HG03135 (cell line): ENCODE measurements at regions not wholly inside any gene's neighbourhood (a gene's known extent, or its start where the extent isn't known, plus 50 kb on each side); places are given as distances from the start of the nearest gene placed in this dataset.

Experiments
- ATAC-seq: cut with Tn5 transposase; IDR thresholded peaks from one replicate; pipeline ENCODE4 v1.9.1; 2021; ENCODE audit warnings: mild to moderate bottlenecking, moderate library complexity; ENCODE audit not compliant: unreplicated experiment

DNA sequence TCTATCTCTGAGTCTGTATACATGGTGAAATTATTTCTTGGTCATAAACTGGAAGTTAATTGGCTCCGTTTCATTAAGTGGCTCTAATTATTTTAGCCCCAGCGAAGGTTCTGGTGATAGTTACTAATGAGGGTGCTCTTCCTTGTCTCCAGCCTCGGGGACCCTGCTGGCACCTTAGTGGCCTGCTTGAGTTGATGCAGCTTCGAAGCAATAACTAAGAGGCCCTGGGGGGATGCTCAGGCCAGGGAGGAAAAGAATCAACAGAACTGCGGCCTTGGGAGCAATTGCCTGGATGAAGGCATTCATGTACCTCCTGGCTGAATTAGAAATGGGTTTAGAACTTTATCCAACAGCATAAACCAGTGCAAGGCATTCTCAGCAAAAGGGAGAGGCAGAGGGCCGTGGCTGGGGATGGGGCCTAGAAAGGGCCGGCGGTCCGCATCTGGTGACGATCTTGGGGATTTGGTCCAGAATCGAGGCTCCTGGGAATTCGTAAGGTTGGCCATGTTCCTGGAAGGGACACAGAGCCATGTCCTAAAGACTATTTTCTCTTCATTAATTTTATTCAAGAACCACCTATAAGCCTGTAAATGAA is 100.0 kb upstream of the AJAP1 start:
- ATAC-seq, result no peak

DNA sequence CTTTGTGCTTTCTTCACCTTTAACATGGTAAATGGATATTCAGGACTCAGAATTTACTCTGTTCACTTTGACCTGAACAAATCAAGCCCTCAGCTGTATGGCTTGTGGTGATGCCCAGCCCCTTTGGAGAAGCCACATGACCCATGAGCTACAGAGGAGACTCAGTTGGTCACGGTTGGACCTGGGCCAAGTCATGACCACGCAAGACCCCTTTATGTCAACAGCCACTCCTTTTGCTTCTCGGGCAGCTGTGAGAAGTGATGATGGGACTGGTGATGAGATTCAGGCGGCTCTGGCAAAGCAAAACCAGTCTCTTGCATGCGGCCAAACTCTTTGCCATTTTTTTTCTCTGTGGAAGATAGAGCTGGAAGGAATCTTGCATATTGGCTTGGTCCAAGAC is 96.5 kb upstream of the AJAP1 start:
- ATAC-seq, result no peak

DNA sequence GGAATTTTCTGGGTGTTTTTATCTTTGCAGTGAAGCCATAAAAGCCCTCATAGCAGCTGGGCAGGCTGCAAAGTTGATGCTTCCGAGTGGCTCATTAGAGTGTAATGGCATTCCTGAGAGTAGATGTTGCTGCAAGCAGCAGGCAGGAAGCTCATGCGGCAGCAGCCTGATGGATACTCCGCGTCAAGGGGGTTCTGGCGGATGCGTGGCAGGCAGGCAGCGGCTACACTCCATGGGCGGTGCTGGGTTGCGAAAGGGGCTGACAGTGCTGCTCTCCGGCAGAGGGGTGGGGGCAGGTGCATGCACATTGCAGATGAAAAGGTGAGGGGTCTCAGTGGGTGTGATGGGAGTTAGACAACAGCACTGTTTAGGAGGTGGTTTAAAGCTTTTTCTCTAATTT is 93.2 kb upstream of the AJAP1 start:
- no peak for ATAC-seq

DNA sequence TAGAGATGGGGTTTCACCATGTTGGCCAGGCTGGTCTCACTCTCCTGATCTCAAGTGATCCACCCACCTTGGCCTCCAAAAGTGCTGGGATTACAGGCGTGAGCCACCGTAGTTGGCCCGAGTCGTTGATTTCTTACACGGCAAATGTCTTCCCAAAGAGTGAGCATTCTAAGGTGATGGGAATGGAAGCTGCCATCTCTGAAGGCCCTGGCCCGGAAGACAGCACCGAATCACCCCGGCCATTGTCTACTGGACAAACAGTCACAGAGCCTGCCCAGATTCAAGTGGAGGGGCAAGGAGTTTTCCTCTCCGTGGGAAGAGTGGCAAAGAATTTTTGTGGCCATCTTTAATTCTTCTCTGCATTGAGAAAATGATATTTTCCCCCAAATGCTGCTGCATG is 92.1 kb upstream of the AJAP1 start:
- ATAC-seq, result no peak

DNA sequence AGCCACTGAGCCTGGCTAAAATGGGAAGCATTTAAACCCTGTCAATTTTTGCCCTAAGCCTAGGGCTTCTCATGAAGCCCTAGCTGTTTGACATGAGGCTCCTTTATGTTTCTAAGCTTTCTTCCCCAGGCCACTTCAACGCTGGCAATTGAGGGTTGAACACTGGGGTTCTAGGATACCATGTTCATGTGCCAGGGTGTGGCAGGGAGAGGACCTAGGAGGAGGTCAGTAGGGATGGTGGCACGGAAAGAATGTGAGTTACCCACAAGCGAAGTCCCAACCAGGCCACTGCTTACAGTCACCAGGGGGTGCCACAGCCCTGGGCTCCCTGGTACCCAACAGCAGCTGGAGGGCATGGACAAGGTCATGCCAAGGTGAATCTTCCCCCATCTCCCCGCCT is 90.8 kb upstream of the AJAP1 start:
- ATAC-seq, result no peak

DNA sequence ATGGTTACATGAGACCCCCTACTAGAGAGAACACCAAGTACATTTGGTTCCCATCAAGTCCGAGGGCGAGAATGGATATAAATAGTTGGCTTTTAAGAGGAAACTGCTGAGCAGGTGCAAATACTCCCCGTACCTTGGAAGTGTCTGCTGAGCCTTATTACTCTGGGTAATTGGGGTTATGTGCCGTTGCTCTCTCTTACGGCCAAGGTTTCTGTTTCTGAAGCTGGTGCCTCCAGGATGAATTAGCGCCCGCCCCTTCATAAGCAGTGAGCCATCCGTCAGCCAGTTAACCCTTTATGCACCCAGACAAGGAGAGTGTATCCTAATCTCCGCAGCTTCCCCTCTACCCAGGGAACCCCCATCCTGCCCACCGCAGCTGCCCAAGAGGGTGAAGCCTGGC is 90.4 kb upstream of the AJAP1 start:
- ATAC-seq, result no peak

- no peak for ATAC-seq
Observed at GRCh38 chr1:4565166-4565565, 89.2 kb upstream of the AJAP1 start.

- ATAC-seq, result no peak
Observed at GRCh38 chr1:4565801-4566449, 88.5 kb upstream of the AJAP1 start.

DNA sequence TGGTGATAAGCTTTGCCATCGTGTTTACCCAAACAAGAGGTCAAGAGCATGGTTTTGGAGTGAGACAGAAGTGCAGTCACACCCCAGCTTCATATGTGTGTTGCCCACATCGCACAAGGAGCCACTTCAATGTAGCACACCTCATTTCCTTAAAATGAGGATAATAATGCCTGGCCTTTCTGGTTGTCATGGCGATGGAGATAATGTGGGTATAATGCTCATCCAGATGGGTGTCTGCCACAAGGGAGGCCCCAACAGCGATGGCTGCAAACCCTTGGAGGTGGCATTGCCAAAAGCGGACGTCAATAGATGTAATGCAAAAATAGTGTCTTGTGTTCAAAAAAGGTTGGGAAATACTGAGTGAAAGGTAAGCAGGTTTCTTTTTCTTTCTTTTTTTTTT is 83.1 kb upstream of the AJAP1 start:
- no peak for ATAC-seq

DNA sequence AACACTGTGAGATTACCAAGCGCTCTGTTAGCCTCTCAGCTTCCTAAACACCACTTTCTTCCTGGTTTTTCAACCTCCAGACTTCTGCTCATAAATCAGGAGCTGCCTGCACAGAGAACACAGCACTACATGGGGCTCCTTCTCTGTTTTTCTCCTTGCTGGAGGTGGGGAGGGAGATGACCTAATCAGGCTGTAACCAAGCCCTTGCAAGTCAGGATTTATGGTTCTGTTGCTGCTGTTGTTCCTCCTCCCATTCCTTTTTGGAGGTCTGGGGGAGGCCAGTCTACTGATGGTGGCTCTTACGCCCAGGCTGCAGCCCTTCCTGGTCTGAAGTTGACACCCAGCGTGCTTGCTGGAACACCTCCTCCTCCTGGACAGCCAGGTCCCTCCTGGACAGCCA is 80.9 kb upstream of the AJAP1 start:
- no peak for ATAC-seq

DNA sequence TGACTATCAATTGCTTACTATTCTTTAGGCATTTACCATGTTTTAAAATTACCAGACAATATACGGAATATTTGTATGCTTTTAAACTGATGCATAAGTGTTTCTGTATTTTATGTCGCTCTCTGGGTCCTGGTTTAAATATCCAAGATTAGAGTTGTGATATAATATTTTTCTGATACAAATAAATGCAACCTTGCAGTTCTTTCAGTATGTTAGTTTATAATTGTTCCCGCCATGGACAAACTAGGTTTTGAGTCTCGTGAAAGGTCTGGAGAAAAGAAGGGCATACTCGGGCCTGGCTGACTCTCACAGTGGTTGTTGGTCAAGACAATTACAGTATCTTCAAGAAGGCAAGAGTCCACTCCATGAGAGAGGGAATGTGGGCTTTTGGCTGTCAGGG is 72.6 kb upstream of the AJAP1 start:
- ATAC-seq, result no peak

- ATAC-seq, result no peak
Observed at GRCh38 chr1:4584449-4584848, 70.0 kb upstream of the AJAP1 start.

- no peak for ATAC-seq
Observed at GRCh38 chr1:4585216-4585615, 69.2 kb upstream of the AJAP1 start.

- no peak for ATAC-seq
Observed at GRCh38 chr1:4585705-4586104, 68.7 kb upstream of the AJAP1 start.

DNA sequence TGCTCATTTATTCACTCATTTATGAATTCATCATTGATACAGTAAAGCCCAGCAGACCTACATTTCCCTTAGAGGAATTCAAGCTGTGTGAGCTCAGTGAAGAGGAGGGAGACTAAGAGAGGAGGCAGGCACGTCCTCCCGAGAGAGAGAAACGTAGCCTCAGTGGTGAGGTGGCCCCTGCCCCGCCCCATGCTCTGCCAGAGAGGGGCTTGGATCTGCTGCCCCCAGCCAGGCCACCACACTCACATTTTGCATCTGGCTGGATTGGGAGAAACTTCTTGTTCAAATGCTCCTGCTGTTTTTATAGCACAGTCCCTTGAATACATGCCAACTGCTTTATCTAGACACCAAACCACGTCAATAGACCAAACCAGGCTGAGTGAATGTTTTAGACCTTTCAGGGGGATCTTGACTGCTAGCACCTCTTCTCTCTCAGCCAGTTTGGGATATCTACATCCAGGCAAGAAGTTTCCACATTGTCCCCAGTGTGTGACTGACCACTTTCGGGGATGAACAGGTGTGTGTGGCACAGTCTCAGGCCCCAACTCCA is 67.7 kb upstream of the AJAP1 start:
- ATAC-seq, result no peak

GRCh38 chr1:4587721-4588120 is 66.7 kb upstream of the AJAP1 start:
- ATAC-seq, result no peak

DNA sequence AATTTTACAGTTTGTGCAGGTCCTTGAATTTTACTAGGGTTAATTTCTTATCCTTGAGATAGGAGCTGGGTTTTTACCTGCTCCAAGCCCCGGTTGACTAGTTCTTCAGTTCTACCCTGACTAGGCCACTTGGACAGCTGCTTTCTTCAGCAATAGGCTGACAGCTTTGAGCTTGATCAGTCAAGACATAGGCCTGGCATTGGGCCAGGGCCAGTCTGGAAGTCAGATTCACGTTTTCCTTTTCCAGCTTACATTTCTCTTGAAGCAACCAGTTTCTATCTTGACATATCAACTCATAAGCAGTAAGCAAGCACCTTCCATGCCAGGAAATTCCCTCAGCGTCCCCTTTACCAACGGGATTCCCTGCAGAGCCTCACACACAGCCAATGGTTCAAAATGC is 63.7 kb upstream of the AJAP1 start:
- ATAC-seq, result no peak

DNA sequence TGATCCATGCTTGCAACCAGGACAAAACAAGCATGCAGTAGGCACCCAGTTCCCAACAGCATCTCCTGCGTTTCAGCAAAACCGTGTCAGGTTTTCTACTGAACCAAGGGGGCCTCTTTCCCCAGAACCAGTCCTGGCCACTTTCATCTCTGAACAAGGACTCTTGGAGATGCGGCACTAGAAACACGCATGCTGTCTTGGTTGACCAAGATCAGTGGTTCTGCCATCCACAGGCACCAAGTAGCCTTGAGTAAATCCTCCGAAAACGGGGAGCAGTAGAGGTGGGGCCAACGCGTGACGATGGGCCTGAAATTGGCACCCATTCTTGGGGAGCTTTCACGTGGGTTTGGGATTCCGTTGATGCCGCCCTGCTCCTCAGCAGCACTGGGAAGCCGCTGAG is 62.5 kb upstream of the AJAP1 start:
- no peak for ATAC-seq

DNA sequence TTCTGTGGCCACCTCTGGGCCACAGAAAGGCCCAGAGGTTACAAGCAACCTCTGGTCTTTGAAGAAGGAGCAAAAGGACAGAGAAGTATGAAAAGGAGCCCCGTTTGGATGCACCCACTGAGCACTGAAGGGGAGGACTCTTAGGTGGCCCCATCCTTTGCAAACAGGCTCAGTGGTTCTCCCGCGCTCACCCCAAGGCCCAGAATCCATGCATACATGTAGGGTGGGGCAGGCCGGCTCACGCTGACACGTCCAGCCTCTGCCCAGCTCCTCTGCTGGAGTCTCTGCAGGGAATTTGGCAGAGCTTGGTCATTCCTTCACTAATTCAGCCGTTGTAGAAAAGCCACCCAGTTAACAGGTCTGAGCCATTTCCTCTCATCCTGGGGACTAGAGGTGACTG is 61.3 kb upstream of the AJAP1 start:
- ATAC-seq, result no peak

DNA sequence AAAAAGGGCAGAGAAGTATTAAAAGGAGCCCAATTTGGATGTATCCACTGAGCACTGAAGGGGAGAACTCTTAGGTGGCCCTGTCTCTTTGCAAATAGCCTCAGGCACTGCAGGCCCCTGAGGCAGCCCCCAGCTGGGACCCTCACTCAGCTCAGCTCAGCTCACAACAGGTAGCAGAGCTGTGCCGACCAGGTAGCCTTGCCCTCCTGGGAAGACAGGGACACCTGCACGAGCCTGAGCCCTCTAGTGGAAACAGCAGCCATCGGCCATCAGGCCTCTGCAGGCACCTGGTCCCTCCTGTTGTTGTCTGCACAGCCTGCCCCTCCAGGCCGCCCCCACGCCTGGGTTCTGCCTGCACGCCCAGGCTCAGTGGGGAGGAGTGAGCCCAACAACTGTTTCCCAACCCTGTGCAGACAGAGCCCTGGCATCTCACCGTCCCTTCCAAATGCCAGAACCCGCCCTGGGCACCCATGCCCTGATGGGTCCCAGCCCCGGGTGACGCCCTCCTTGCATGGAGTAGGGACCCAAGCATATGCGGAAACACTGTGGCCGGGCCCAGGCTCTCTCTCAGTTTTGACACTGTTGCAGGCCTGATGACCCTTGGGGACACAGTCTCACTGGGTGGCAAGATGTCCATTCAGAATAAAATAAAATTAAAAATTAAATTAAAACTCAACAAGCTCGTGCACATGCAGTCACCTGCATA is 60.0 kb upstream of the AJAP1 start:
- ATAC-seq, result no peak

DNA sequence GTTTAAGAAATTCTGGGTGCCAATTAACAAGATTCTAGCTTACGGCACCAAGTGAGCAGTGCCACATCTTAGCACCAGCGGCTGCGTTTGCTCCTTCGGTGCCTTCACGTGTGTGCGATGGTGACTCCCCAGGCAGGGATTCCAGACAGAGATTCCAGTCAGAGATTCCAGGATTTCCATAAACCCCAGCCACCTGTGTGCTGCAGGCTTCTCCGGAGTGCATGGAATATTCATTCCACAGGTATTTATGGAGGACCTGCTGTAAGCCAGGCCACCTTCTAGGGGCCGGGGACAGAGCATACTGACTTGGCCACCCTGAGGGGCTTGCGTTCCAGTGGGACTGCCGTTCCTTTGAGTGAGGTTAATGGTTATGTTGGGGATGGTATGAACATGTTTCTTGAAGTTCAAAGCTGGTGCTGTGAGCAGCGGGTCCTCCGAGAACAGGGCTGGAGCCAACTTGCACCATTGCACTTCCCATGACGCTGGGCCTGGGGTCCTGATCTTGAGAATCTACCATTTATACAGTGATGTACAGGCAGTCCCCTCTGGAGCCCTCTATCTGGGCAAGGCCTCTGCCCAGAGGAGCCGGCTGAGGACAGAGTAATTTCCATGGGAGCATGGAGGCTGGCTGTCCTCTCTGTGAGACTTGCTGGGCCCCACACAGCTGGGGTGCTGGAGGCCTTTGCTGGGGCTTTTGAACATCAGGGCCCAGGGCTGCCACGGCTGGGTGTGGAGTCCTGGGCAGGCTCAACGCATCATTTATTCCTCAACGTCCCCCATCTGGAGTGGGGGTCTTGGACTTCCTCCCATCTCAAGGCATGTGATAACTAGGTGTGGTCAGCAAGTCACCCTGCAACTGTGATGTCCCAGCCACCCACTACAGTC is 58.8 kb upstream of the AJAP1 start:
- ATAC-seq, result no peak
